NCI-H2196 (cell line): ENCODE measurements at regions not wholly inside any gene's neighbourhood (a gene's known extent, or its start where the extent isn't known, plus 50 kb on each side); places are given as distances from the start of the nearest gene placed in this dataset.
A peak's percentile ranks its signal among the peaks of the same experiment; 100 is the strongest.

Experiments used
- DNase-seq: peaks from one replicate; lab custom pipeline; 2025; ENCODE audit not compliant: unreplicated experiment; lab: John Stamatoyannopoulos, UW

- DNase-seq: no peak
These were observed 350.6 kb upstream of the ARGLU1 start for GRCh38 chr13:106918557-106918860.

- DNase-seq: peak; percentile 24
These were observed 350.0 kb upstream of the ARGLU1 start for GRCh38 chr13:106917673-106918556.

GRCh38 chr13:106917024-106917571 lies 349.2 kb upstream of the ARGLU1 start:
- DNase-seq: no peak

- DNase-seq: no peak
These were observed 348.5 kb upstream of the ARGLU1 start for GRCh38 chr13:106916329-106916976.

- no peak for DNase-seq
These were observed 347.2 kb upstream of the ARGLU1 start for GRCh38 chr13:106915146-106915545.

- DNase-seq: no peak
These were observed 343.7 kb upstream of the ARGLU1 start for GRCh38 chr13:106911627-106912026.

GRCh38 chr13:106911020-106911419 lies 343.1 kb upstream of the ARGLU1 start:
- no peak for DNase-seq

- no peak for DNase-seq
These were observed 338.6 kb upstream of the ARGLU1 start for GRCh38 chr13:106906426-106906996.

GRCh38 chr13:106905380-106906162 lies 337.6 kb upstream of the ARGLU1 start:
- no peak for DNase-seq

- DNase-seq: no peak
These were observed 331.5 kb upstream of the ARGLU1 start for GRCh38 chr13:106899442-106899841.

GRCh38 chr13:106898231-106898630 lies 330.3 kb upstream of the ARGLU1 start:
- no peak for DNase-seq

GRCh38 chr13:106888148-106888547 lies 320.2 kb upstream of the ARGLU1 start:
- DNase-seq: no peak

GRCh38 chr13:106887686-106888085 lies 319.7 kb upstream of the ARGLU1 start:
- no peak for DNase-seq

GRCh38 chr13:106883976-106884375 lies 316.0 kb upstream of the ARGLU1 start:
- DNase-seq: no peak

- no peak for DNase-seq
These were observed 314.3 kb upstream of the ARGLU1 start for GRCh38 chr13:106882246-106882645.

GRCh38 chr13:106879806-106880205 lies 311.9 kb upstream of the ARGLU1 start:
- DNase-seq: no peak

- DNase-seq: no peak
These were observed 306.4 kb upstream of the ARGLU1 start for GRCh38 chr13:106874323-106874722.

- DNase-seq: no peak
These were observed 305.9 kb upstream of the ARGLU1 start for GRCh38 chr13:106873810-106874209.

GRCh38 chr13:106867249-106867648 lies 299.3 kb upstream of the ARGLU1 start:
- no peak for DNase-seq

GRCh38 chr13:106865716-106866440 lies 297.9 kb upstream of the ARGLU1 start:
- no peak for DNase-seq

- no peak for DNase-seq
These were observed 291.6 kb upstream of the ARGLU1 start for GRCh38 chr13:106859533-106859904.
